Activated CD4-positive, alpha-beta memory T cell treated with anti-CD3 and anti-CD28 coated beads for 36 hours (primary cell): ENCODE measurements at regions not wholly inside any gene's neighbourhood (a gene's known extent, or its start where the extent isn't known, plus 50 kb on each side); places are given as distances from the start of the nearest gene placed in this dataset.

Experiments
- CTCF ChIA-PET: fragments of 350-600 bp; sonication (Branson Sonifier 250); formaldehyde crosslinking; loops from one replicate; lab custom pipeline; 2021; ENCODE audit warnings: antibody characterized with exemption, inconsistent platforms; lab: Charles Lee
- POLR2A ChIA-PET: fragments of 350-600 bp; sonication (Branson Sonifier 250); formaldehyde crosslinking; loops from one replicate; lab custom pipeline; 2021; ENCODE audit warnings: antibody characterized with exemption; lab: Charles Lee
- DNase-seq: peaks from one replicate; pipeline ENCODE4 v3.0.0-alpha.2; 2020
- H3K27ac Mint-ChIP-seq: one replicate; pipeline ENCODE4 v1.8.0; 2021; ENCODE audit warnings: mixed read lengths
- H3K27me3 Mint-ChIP-seq: one replicate; pipeline ENCODE4 v1.8.0; 2021; ENCODE audit warnings: mixed read lengths
- H3K36me3 Mint-ChIP-seq: one replicate; pipeline ENCODE4 v1.8.0; 2021; ENCODE audit warnings: mixed read lengths
- H3K4me1 Mint-ChIP-seq: one replicate; pipeline ENCODE4 v1.8.0; 2021; ENCODE audit warnings: low read depth, mixed read lengths
- H3K4me3 Mint-ChIP-seq: one replicate; pipeline ENCODE4 v1.8.0; 2021; ENCODE audit warnings: mild to moderate bottlenecking, mixed read lengths
- H3K9me3 Mint-ChIP-seq: one replicate; pipeline ENCODE4 v1.8.0; 2021; ENCODE audit warnings: mixed read lengths
- intact Hi-C: fragments of 100-400 bp; cut with micrococcal nuclease; formaldehyde crosslinking; loops from one replicate; pipeline ENCODE4 v1.15.1; 2023

GRCh38 chr11:109845437-109845836, 247.8 kb upstream of the ZC3H12C start:
- H3K9me3 Mint-ChIP-seq: no peaks in the 10 kb centered on the region
- no peak overlapping the region for H3K4me3 Mint-ChIP-seq
- H3K4me1 Mint-ChIP-seq: no peaks in the 10 kb centered on the region
- ChIA-PET CTCF (no interaction called here), POLR2A (no interaction called here)
- H3K27me3 Mint-ChIP-seq: no peaks in the 10 kb centered on the region
- no peak for DNase-seq
- no peaks in the 10 kb centered on the region for H3K36me3 Mint-ChIP-seq
- intact Hi-C loops: no loop called here
- no peak overlapping the region for H3K27ac Mint-ChIP-seq

DNA sequence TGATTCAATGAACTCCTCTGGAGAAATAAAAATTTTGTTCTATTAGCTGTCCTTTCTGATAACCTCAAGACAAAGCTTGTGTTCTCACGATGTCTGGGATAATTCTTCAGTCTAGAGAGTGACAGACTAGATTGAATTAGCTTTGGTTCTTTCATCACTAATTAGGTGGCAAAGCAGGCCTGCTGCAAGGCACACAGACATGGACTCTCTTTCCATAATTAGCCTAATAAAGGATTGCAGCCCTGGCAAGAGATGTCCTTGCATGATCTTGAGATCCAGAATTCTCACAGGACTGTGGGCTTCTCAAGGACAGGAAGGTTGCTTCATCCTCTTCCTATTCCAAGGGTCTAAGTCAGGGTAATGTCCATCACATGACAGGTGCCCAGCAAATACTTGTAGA, 245.6 kb upstream of the ZC3H12C start:
- H3K4me3 Mint-ChIP-seq: no peak overlapping the region
- H3K36me3 Mint-ChIP-seq: no peaks in the 10 kb centered on the region
- H3K27me3 Mint-ChIP-seq: no peaks in the 10 kb centered on the region
- no peak for DNase-seq
- intact Hi-C loops: no loop called here
- ChIA-PET POLR2A (no interaction called here), CTCF (no interaction called here)
- no peak overlapping the region for H3K27ac Mint-ChIP-seq
- H3K4me1 Mint-ChIP-seq: no peaks in the 10 kb centered on the region
- no peaks in the 10 kb centered on the region for H3K9me3 Mint-ChIP-seq

DNA sequence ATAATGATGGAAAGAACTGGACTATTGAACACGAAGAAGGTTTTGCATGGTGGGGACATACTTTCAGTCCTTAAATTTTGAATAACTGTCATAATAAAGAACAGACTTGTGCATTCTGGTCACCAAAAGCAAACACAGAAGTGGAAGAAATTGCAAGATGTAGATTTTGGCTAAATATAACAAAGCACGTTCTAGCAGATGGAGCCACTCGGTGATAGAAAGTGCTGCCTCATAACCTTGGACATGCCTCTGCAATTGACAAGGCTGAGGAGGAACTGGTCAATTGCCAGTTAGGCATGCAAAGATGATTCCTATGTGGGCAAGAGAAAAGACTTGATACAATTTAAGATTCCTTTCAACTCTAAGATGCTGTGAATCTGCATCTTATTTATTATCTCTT, 244.1 kb upstream of the ZC3H12C start:
- intact Hi-C loops: no loop called here
- H3K36me3 Mint-ChIP-seq: no peaks in the 10 kb centered on the region
- no peaks in the 10 kb centered on the region for H3K27me3 Mint-ChIP-seq
- no peak overlapping the region for H3K27ac Mint-ChIP-seq
- no peak for DNase-seq
- H3K4me3 Mint-ChIP-seq: no peak overlapping the region
- ChIA-PET POLR2A (no interaction called here), CTCF (no interaction called here)
- H3K9me3 Mint-ChIP-seq: no peaks in the 10 kb centered on the region
- no peaks in the 10 kb centered on the region for H3K4me1 Mint-ChIP-seq

GRCh38 chr11:109849946-109850345, 243.2 kb upstream of the ZC3H12C start:
- Mint-ChIP-seq H3K4me3 (no peak overlapping the region), H3K9me3 (no peaks in the 10 kb centered on the region), H3K4me1 (no peaks in the 10 kb centered on the region), H3K36me3 (no peaks in the 10 kb centered on the region), H3K27ac (no peak overlapping the region), H3K27me3 (no peaks in the 10 kb centered on the region)
- CTCF ChIA-PET: interaction anchor here (0.9 kb wide), 1 partner anchor 89 kb away, joined by 3 read pairs; no protein-coding TSS in a partner anchor
- POLR2A ChIA-PET: no interaction called here
- no peak for DNase-seq
- intact Hi-C loops: no loop called here

GRCh38 chr11:109851780-109852390, 241.3 kb upstream of the ZC3H12C start:
- CTCF ChIA-PET: no interaction called here
- Mint-ChIP-seq H3K36me3 (no peaks in the 10 kb centered on the region), H3K9me3 (no peaks in the 10 kb centered on the region), H3K4me3 (no peak overlapping the region), H3K27ac (no peak overlapping the region), H3K4me1 (no peaks in the 10 kb centered on the region), H3K27me3 (no peaks in the 10 kb centered on the region)
- no peak for DNase-seq
- POLR2A ChIA-PET: no interaction called here
- intact Hi-C loops: loop anchor here (2.0 kb wide), 1 partner anchor 87 kb away; no protein-coding TSS in a partner anchor

- no peak overlapping the region for H3K4me3 Mint-ChIP-seq
- H3K27ac Mint-ChIP-seq: no peak overlapping the region
- ChIA-PET CTCF (interaction anchor here (0.9 kb wide), 1 partner anchor 86 kb away, joined by 3 read pairs; no protein-coding TSS in a partner anchor), POLR2A (no interaction called here)
- no peaks in the 10 kb centered on the region for H3K36me3 Mint-ChIP-seq
- intact Hi-C loops: loop anchor here (2.0 kb wide), 1 partner anchor 86 kb away; no protein-coding TSS in a partner anchor
- DNase-seq: no peak
- H3K4me1 Mint-ChIP-seq: no peaks in the 10 kb centered on the region
- H3K9me3 Mint-ChIP-seq: no peaks in the 10 kb centered on the region
- no peaks in the 10 kb centered on the region for H3K27me3 Mint-ChIP-seq
Observed at GRCh38 chr11:109853156-109853776, 239.9 kb upstream of the ZC3H12C start.

DNA sequence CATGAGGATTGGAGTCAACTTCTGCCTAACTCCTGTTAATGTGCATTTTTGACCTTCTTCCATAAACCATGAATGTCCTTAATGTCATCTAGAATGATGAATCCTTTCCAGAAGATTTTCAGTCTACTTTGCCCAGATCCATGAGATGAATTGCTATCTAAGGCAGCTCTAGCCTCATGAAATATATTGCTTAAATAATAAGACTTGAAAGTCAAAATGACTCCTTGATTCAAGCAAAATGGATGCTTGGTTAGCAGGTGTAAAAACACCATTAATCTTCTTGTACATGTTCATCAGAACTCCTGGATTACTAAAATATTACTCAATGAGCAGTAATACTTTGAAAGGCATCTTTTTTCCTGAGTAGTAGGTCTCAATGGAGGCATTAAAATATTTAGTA, 238.5 kb upstream of the ZC3H12C start:
- H3K4me3 Mint-ChIP-seq: no peak overlapping the region
- DNase-seq: no peak
- no peaks in the 10 kb centered on the region for H3K27me3 Mint-ChIP-seq
- no peak overlapping the region for H3K27ac Mint-ChIP-seq
- H3K9me3 Mint-ChIP-seq: no peaks in the 10 kb centered on the region
- H3K36me3 Mint-ChIP-seq: no peaks in the 10 kb centered on the region
- intact Hi-C loops: no loop called here
- POLR2A ChIA-PET: no interaction called here
- H3K4me1 Mint-ChIP-seq: no peaks in the 10 kb centered on the region
- CTCF ChIA-PET: no interaction called here

GRCh38 chr11:109856928-109857327, 236.3 kb upstream of the ZC3H12C start:
- Mint-ChIP-seq H3K27me3 (no peaks in the 10 kb centered on the region), H3K36me3 (no peaks in the 10 kb centered on the region), H3K27ac (no peak overlapping the region), H3K4me1 (no peaks in the 10 kb centered on the region), H3K9me3 (no peaks in the 10 kb centered on the region), H3K4me3 (no peak overlapping the region)
- CTCF ChIA-PET: no interaction called here
- intact Hi-C loops: no loop called here
- no peak for DNase-seq
- POLR2A ChIA-PET: no interaction called here

- H3K4me3 Mint-ChIP-seq: no peak overlapping the region
- POLR2A ChIA-PET: no interaction called here
- CTCF ChIA-PET: no interaction called here
- no peaks in the 10 kb centered on the region for H3K9me3 Mint-ChIP-seq
- intact Hi-C loops: no loop called here
- no peaks in the 10 kb centered on the region for H3K36me3 Mint-ChIP-seq
- H3K27ac Mint-ChIP-seq: no peak overlapping the region
- no peak for DNase-seq
- no peaks in the 10 kb centered on the region for H3K27me3 Mint-ChIP-seq
- H3K4me1 Mint-ChIP-seq: no peaks in the 10 kb centered on the region
Observed at GRCh38 chr11:109857637-109858036, 235.6 kb upstream of the ZC3H12C start.

DNA sequence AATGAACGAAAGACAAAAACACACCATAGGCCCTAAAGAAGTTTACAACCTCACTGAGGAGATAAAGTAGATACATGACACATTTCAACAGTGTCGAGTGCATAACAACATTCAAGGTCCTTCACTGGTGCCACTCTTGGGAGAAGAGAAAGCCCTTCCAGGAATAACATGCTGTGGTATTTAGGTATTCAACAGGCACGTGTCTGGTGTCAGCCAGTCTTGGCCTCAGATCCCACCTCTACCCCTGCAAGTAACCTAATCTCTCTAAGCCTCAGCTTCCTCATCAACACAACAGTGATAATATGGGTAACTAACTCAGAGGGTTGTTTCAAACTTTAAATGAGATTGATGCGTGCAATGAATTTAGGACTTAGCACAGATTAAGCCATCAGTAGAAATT, 235.0 kb upstream of the ZC3H12C start:
- no peak overlapping the region for H3K27ac Mint-ChIP-seq
- no peaks in the 10 kb centered on the region for H3K4me1 Mint-ChIP-seq
- H3K36me3 Mint-ChIP-seq: no peaks in the 10 kb centered on the region
- H3K27me3 Mint-ChIP-seq: no peaks in the 10 kb centered on the region
- ChIA-PET CTCF (no interaction called here), POLR2A (no interaction called here)
- no peak for DNase-seq
- no peaks in the 10 kb centered on the region for H3K9me3 Mint-ChIP-seq
- no peak overlapping the region for H3K4me3 Mint-ChIP-seq
- intact Hi-C loops: no loop called here

GRCh38 chr11:109859045-109859724, 234.0 kb upstream of the ZC3H12C start:
- ChIA-PET POLR2A (interaction anchor here (0.6 kb wide), 1 partner anchor 1222 kb away, joined by 4 read pairs; no protein-coding TSS in a partner anchor), CTCF (no interaction called here)
- intact Hi-C loops: no loop called here
- Mint-ChIP-seq H3K27me3 (no peaks in the 10 kb centered on the region), H3K9me3 (no peaks in the 10 kb centered on the region), H3K4me1 (no peaks in the 10 kb centered on the region), H3K27ac (no peak overlapping the region), H3K36me3 (no peaks in the 10 kb centered on the region), H3K4me3 (no peak overlapping the region)
- no peak for DNase-seq

GRCh38 chr11:109862835-109863234, 230.4 kb upstream of the ZC3H12C start:
- Mint-ChIP-seq H3K27me3 (no peaks in the 10 kb centered on the region), H3K36me3 (no peaks in the 10 kb centered on the region), H3K9me3 (no peaks in the 10 kb centered on the region), H3K4me1 (no peaks in the 10 kb centered on the region), H3K27ac (no peak overlapping the region), H3K4me3 (no peak overlapping the region)
- intact Hi-C loops: no loop called here
- DNase-seq: no peak
- ChIA-PET CTCF (no interaction called here), POLR2A (no interaction called here)
